Lower leg skin (tissue), 4 donors: ENCODE measurements at regions not wholly inside any gene's neighbourhood (a gene's known extent, or its start where the extent isn't known, plus 50 kb on each side); places are given as distances from the start of the nearest gene placed in this dataset.

Experiments
- DNase-seq, 2 donors: peaks; one replicate each; pipeline ENCODE4 v3.0.0-alpha.2; 2019; ENCODE audit warnings: low spot score in 2 of 2
- H3K4me3 ChIP-seq: fragments of 200-600 bp; sonication (generic); 2 replicates; pipeline ENCODE4 v1.5.1; 2017; ENCODE audit warnings: mild to moderate bottlenecking, low read depth; ENCODE audit not compliant: poor library complexity, severe bottlenecking
- CTCF ChIP-seq, 3 donors: fragments of 450-650 bp; IDR thresholded peaks; one replicate each; pipeline ENCODE4 v1.5.1; 2016; ENCODE audit warnings: antibody characterized with exemption in 3 of 3, mild to moderate bottlenecking in 3 of 3, moderate library complexity in 2 of 3
- POLR2A ChIP-seq, 2 donors: fragments of 450-650 bp; IDR thresholded peaks; one replicate each; pipeline ENCODE4 v1.6.1; 2016 to 2017; ENCODE audit warnings: antibody characterized with exemption in 2 of 2, mild to moderate bottlenecking in 1 of 2, moderate library complexity in 1 of 2
- WGBS, 2 donors: methylation state at CpG; one replicate each; pipeline ENCODE4 v1.1.5; 2018; 5-methylcytosine and 5-hydroxymethylcytosine counted together
- intact Hi-C: fragments of 100-400 bp; cut with DNase I; formaldehyde crosslinking; loops from one replicate; pipeline ENCODE4 v1.15.0; 2023; ENCODE audit warnings: low total_unique reads

GRCh38 chr12:78398750-78399149 lies 465.8 kb upstream of the SYT1 start:
- intact Hi-C loops = no loop called here
- DNase-seq = no peak
- no peak overlapping the region for H3K4me3 ChIP-seq
- WGBS, 2 donors = 83 to 87% methylated on average over 2 of the region's 2 CpGs
- TF ChIP-seq POLR2A (IDR thresholded peaks at IDR 0.05) (no peak), CTCF (IDR thresholded peaks at IDR 0.05) (no peak)

- no peak for TF ChIP-seq CTCF (IDR thresholded peaks at IDR 0.05)
- no peak for TF ChIP-seq POLR2A (IDR thresholded peaks at IDR 0.05)
- H3K4me3 ChIP-seq = no peak overlapping the region
- no peak for DNase-seq
- intact Hi-C loops = no loop called here
- WGBS, 2 donors = 79 to 85% methylated on average over 5 of the region's 5 CpGs
These were observed 462.0 kb upstream of the SYT1 start for GRCh38 chr12:78402366-78403134.

GRCh38 chr12:78403136-78403535 lies 461.4 kb upstream of the SYT1 start:
- no peak overlapping the region for H3K4me3 ChIP-seq
- 51 to 59% methylated on average over 1 of the region's 1 CpG for WGBS, 2 donors
- DNase-seq = no peak
- no peak for TF ChIP-seq POLR2A (IDR thresholded peaks at IDR 0.05)
- no peak for TF ChIP-seq CTCF (IDR thresholded peaks at IDR 0.05)
- intact Hi-C loops = no loop called here

- 94 to 95% methylated on average over 3 of the region's 3 CpGs for WGBS, 2 donors
- DNase-seq = no peak
- no peak overlapping the region for H3K4me3 ChIP-seq
- intact Hi-C loops = no loop called here
- TF ChIP-seq CTCF (IDR thresholded peaks at IDR 0.05) (no peak), POLR2A (IDR thresholded peaks at IDR 0.05) (no peak)
These were observed 460.9 kb upstream of the SYT1 start for GRCh38 chr12:78403681-78404080.

GRCh38 chr12:78406213-78406612 lies 458.4 kb upstream of the SYT1 start:
- TF ChIP-seq CTCF (IDR thresholded peaks at IDR 0.05) = no peak
- TF ChIP-seq POLR2A (IDR thresholded peaks at IDR 0.05) = no peak
- no peak overlapping the region for H3K4me3 ChIP-seq
- no peak for DNase-seq
- intact Hi-C loops = no loop called here
- 81 to 86% methylated on average over 2 of the region's 2 CpGs for WGBS, 2 donors

- TF ChIP-seq CTCF (IDR thresholded peaks at IDR 0.05) = no peak
- TF ChIP-seq POLR2A (IDR thresholded peaks at IDR 0.05) = no peak
- no peak overlapping the region for H3K4me3 ChIP-seq
- intact Hi-C loops = no loop called here
- 27 to 28% methylated on average over 2 of the region's 2 CpGs for WGBS, 2 donors
- no peak for DNase-seq
These were observed 457.7 kb upstream of the SYT1 start for GRCh38 chr12:78406828-78407227.
